Stimulated activated CD4-positive, alpha-beta T cell treated with anti-CD3 and anti-CD28 coated beads, TNF-alpha, amount 100 ng/mL, for 4 hours (primary cell): ENCODE measurements at regions not wholly inside any gene's neighbourhood (a gene's known extent, or its start where the extent isn't known, plus 50 kb on each side); places are given as distances from the start of the nearest gene placed in this dataset.
"Not testable (repeated sequence)": the region's sequence is repeated elsewhere in the genome, so short reads cannot be mapped to it uniquely, and the experiment has no call there.

Experiments used
- DNase-seq, 3 experiments: peaks; one replicate each; pipeline ENCODE4 v3.0.0-alpha.2; 2020; ENCODE audit warnings: low read depth in 3 of 3

DNA sequence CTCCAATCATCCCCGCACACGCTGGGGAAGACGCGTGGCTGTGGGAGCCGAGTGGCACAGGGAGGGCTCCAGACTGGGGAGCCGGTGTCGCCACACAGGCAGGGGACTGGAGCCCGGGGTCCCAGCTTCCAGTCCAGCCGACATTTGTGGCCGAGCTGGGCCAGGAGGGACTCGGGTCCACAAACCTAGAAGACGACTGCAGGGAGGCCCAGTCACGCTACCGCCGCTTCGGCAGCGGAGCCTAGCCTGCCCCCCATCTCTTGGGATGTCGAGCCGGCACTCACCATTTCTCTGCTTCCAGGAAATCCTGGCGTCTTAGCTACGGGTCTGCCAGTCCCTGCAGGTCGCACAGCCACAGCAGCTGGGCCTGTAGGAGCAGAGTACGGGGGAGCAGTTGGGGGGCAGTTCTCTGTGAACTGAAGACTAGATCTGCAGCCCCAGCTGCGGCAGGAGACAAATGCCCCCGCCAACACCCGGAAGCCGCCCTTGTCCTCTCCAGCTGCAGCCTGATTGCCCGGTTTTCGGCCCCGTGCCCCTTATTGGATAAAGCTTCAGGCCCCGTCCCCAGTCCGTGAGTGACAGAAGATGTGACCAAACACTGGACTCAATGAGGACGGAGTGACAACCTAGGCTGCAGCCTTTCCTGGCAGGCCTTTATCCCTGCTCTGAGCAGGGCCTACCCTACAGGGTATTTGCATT is 270.7 kb downstream of the ZNF33B start:
- no peak for DNase-seq

- no peak for DNase-seq
These were observed 286.6 kb downstream of the ZNF33B start for GRCh38 chr10:42351745-42352144.

DNA sequence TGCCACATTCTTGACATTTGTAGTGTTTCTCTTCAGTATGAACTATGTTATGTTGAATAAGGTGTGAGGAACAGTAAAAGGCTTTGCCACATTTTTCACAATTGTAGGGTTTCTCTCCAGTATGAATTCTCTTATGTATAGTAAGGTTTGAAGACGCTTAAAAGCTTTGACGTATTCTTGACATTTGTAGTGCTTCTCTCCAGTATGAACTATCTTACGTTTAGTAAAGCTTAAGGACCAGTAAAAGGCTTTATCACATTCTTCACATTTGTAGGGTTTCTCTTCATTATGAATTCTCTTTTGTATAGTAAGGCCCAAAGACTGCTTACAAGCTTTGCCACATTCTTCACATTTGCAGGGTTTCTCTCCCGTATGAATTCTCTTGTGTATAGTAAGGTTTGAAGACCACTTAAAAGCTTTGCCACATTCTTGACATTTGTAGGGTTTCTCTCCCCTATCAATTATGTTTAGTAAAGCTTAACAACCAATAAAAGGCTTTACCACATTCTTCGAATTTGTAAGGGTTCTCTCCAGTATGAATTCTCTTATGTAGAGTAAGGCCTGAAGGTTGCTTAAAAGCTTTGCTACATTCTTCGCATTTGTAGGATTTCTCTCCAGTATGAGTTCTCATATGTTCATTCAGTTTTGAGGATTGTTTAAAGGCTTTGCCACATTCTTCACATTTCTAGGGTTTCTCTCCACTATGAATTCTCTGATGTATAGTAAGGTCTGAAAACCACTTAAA is 301.6 kb downstream of the ZNF33B start:
- not testable (repeated sequence) for DNase-seq

DNA sequence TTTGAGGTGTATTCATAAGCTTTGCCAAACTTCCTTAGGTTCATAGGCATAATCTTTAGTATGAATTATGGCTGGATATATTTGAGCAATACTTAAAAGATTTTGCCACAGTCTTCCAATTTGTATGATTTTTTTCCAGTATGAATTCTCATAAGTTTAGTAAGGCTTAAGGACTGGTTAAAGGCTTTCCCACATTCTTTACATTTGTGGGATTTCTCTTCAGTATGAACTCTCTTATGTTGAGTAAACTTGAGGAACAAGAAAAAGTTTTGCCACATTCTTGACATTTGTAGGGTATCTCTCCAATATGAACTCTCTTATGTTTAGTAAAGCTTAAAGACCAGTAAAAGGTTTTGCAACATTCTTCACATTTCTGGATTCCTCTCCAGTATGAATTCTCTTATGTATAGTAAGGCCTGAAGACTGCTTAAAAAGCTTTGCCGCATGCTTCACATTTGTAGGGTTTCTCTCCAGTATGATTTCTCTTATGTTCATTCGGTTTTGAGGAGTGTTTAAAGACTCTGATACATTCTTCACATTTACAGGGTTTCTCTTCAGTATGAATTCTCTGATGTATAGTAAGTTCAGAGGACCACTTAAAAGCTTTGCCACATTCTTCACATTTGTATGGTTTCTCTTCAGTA is 302.6 kb downstream of the ZNF33B start:
- DNase-seq = not testable (repeated sequence)

DNA sequence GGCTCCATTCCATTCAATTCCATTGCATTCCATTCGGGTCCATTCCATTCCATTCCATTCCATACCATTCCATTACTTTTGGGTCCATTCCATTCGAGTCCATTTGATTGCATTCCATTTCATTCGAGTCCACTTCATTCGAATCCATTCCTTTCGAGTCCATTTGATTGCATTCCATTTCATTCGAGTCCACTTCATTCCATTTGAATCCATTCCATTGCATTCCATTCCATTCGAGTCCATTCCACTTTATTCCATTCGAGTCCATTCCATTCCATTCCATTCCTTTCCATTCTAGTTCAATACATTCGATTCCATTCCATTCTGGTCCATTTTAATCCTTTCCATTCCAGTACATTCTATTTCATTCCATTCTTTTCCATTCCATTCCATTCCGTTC is 334.0 kb downstream of the ZNF33B start:
- no peak for DNase-seq

DNA sequence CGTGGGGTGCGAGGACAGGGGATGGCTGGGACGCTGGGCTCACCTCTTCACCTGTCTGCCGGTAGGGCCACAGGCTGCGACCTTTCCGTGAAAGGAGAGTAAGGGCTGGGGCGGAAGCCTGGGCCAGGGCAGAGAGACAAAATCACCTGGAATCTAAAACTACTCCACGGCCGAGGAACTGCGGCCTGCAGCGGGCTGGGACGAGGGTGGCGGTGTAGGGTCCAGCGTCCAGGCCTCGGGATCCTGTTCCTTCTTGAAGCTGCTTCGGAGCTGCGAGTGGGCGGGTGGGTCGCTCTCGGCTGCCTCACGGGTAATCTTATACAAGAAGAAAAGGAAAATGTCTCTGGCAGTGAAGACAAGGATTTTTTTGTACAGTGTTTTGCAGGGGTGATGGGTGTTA is 356.5 kb downstream of the ZNF33B start:
- not testable (repeated sequence) for DNase-seq

- not testable (repeated sequence) for DNase-seq
These were observed 368.6 kb downstream of the ZNF33B start for GRCh38 chr10:42269788-42270187.

- not testable (repeated sequence) for DNase-seq
These were observed 375.1 kb downstream of the ZNF33B start for GRCh38 chr10:42263259-42263658.

DNA sequence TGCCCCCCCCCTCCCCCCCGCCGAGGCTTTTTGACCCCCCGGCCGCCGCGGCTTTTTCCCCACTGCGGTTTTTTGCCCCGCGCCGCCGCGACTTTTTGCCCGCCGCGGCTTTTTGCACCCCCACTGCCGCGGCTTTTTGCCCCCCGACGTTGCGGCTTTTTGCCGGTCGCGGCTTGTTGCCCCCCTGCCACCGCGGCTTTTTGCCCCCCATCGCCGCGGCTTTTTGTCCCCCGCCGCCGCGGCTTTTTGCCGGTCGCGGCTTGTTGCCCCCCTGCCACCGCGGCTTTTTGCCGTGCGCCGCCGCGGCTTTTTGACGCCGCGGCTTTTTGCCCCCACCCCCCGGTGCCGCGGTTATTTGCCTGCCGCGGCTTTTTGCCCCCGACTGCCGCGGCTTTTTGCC is 395.4 kb downstream of the ZNF33B start:
- not testable (repeated sequence) for DNase-seq

DNA sequence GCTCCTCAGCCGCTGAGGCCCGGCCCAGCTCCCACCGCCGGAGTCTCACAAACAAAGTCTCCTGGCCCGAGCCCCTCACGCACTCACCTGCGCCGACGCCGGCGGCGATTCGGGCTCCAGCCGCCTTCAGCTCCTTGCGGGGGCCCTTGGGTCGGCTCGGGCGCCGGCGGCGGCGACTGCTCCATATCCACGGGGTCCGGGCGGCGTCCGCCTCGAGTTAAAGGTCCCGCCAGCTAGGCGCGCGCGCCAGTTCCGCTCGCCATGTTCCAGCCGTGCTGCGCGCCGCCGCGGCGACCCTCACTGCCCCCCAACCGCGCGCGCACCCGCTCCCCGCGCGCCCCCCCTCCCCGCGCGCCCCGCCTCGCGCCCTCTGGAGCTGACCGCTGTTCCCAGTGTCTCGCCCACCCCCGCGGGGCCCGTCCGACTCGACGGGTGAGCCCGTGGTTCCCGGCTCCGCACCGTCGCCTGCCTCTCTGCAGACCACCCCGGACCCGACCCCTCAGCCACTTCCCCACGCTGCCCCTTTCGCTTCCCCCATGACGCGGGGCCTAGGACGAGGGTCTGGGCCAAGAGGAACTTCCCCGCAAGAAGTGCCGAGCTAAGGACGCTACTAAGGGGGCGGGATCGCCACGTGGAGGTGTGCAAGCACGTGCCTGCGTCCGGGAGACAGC is 396.1 kb downstream of the ZNF33B start:
- no peak for DNase-seq

DNA sequence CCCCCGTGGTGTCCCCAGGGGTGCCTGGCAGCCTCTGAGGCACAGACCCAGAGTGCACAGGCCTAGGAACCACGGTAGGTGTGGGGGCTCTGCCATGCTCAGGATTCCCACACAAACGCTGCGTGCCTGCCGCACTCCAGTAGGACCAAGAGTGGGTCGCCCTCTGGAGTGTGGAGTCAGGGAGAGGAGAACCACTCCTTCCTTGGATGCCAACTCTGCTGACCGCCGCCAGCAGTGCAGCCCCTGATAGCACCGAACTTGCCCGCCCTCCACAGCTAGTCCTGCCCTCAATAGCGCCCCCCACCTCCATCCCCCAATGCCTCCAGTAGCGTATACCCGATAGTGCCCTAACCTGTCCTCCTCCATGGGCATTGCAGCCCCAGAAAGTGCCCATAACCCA is 402.0 kb downstream of the ZNF33B start:
- not testable (repeated sequence) for DNase-seq

DNA sequence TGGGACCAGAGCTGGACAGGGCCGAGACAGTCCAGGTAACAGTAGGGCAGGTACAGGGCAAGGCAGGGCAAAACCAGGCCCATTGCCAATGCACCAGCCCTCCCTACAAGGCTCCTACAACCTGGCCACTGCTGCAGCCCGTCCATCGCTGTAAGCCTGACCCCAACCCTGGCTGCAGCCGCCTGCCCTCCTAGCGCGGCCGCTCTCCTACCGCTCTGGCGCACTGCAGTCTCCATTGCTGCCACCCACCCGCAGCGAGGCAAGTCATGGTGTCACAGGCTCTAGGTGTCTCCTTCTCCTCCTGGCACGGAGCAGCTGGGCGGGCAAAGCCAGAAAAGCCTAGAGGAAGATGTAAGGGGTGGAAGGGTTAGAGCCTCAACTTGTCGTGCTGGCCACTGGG is 402.6 kb downstream of the ZNF33B start:
- not testable (repeated sequence) for DNase-seq

GRCh38 chr10:42235241-42235640 is 403.1 kb downstream of the ZNF33B start:
- DNase-seq = not testable (repeated sequence)

- DNase-seq = not testable (repeated sequence)
These were observed 403.9 kb downstream of the ZNF33B start for GRCh38 chr10:42234506-42234905.

DNA sequence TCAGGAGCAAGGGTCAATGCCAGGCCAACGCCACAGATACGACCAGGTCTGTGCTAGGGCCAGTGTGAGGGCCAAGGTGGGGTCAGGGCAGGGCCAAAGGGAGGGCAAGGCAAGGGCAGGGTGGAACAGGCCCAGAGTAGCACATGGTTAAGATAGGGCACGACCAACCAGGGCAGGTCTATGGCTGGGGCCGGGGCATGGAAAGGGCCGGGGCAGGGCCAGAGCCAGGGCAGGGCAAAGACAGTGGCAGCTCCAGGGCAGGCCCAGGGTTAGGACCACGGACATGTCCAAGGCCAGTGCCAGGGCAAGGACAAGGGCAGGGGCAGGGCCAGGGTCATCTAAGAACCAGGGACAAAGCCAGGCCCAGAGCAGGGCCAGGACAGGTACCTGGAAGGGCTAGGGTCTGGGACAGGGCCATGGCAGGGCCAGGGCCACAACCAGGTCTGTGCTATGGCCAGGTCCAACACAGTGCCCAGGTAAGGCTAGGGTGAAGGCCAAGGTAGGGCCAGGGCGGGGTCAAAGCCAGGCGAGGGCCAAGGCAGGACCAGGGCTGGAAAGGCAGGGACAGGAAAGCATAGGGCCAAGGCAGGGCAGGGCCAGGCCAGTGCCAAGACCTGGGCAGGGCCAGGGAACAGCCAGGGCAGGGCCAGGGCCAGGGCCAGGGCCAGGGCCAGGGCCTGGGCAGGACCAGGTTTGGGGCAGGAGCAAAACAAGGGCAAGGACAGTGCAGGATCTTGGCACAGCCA is 404.7 kb downstream of the ZNF33B start:
- DNase-seq = not testable (repeated sequence)

DNA sequence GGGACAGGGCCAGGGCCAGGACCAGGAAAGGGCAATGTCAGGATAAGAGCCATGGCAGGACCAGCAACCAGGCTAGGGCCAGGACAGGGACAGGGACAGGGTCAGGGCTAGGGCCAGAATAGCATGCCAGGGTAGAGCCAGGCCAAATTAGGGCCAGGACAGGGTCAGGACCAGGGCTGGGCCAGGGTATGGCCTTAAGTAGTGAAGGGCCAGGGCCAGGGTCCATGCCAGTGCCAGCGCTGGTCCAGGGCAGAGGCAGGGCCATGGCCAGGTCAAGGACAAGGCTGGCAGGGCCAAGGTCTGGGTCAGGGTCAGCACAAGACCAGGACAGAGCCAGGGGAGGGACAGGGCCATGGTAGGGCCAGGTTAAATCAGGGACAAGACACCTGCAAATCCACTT is 405.4 kb downstream of the ZNF33B start:
- not testable (repeated sequence) for DNase-seq

DNA sequence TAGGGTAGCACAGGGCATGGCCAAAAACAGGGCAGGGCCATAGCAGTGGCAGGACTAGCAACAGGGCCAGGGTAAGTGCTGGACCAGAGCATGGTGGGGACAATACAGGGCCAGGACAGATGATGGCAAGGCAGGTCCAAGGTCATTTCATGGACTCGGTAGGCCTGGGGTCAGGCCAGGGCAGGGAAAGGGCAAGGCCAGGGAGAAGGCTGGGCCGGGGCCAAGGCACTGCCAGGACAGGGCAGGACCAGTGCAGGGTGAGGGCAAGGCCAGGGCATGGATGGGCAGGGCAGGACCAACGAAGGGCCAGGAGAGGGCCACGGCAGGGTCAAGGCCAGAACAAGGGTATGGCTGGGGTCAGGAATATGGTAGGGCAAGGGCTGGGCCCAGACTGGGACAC is 407.6 kb downstream of the ZNF33B start:
- not testable (repeated sequence) for DNase-seq

DNA sequence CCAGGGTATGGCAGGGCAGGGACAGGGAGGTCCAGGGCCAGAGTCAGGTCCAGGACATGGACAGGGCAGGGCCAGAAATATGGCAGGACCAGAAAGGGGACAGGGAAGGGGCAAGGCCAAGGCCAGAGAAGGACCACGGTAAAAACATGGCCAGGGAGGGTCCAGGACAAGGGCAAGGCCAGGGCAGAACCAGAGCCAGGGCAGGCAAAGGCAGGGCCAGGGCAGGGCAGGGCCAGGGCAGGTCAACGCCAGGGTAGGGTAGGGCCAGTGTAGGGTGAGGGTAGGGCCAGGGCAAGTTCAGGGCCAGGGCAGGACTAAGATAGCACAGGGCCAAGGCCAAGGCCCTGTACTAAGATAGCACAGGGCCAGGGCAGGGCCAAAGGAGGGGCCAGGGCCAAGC is 408.3 kb downstream of the ZNF33B start:
- not testable (repeated sequence) for DNase-seq

DNA sequence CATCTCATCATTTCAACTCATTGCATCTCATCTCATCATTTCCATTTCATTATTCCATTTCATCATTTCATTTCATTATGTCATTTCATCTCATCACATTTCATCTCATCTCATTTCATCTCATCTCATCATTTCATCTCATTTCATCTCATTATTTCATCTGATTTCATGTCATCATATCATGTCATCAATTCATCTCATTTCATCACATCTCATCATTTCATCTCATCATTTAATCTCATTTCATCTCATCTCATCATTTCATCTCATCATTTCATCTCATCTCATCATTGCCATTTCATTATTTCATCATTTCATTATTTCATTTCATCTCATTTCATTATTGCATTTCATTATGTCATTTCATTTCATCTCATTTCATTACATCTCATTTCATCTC is 410.5 kb downstream of the ZNF33B start:
- DNase-seq = not testable (repeated sequence)

GRCh38 chr10:42193588-42193987 is 444.8 kb downstream of the ZNF33B start:
- DNase-seq = not testable (repeated sequence)

DNA sequence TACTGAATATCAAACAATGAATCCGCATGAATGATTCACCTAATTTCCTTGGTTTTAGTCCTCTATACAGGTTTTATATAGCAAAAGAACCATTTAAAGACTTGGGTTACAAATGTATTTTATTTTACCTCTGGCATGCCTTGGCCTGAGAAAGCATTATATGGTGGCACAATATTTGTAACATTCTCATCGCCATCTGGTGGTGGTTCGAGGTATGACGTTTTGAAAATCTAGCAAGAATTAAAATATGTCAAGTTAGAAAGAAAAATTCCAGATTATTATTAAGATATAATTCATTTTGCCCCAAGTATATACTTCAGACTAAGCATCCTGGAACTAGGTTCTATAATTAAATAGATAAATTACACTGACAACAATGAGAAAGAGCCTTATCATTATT is 445.9 kb downstream of the ZNF33B start:
- peak in 1 of 3 experiments; percentile 3 for DNase-seq
